HG03060 (cell line): ENCODE measurements at regions not wholly inside any gene's neighbourhood (a gene's known extent, or its start where the extent isn't known, plus 50 kb on each side); places are given as distances from the start of the nearest gene placed in this dataset.
"Not testable (repeated sequence)": the region's sequence is repeated elsewhere in the genome, so short reads cannot be mapped to it uniquely, and the experiment has no call there.

Experiments
- ATAC-seq: cut with Tn5 transposase; IDR thresholded peaks from one replicate; pipeline ENCODE4 v1.9.1; 2021; ENCODE audit warnings: low read depth, moderate number of reproducible peaks; ENCODE audit not compliant: unreplicated experiment

DNA sequence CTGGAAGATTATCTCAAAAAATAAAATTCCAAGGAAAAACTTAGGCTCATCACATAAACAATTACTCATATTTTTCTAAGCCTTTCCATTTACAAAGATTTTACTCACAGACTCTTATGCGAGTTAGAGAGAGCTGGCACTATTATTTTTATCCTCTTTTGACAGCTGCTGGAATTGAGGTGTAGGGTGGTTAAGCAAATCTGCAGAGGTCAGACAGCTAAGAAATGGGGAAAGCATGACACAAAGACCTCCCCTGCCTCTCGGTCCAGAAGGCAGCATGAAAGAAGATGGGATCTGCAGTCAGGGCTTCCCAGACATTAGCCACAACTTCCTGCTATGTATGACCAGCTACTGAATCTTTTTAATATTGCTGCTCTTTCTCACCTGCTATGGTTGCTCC, 89.9 kb upstream of the CPEB2 start:
- no peak for ATAC-seq

DNA sequence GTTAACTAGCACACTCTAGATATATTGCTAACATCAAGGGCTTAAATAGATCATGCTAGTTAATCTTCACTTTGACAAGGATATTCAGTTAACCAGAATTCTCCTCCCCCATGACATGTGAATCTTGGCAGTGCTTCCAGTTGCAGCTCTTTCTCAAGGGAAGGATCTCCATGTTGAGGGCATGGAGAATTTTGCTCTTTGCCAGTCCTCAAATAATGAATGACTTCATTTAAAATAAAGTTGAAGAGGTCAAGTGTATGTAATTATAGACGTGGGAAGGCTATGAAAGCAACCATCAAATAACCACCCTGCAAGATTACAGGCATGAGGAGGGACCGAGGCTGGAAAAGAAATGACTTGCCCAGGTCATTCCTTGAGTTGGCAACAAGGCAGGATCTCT, 87.3 kb upstream of the CPEB2 start:
- no peak for ATAC-seq

DNA sequence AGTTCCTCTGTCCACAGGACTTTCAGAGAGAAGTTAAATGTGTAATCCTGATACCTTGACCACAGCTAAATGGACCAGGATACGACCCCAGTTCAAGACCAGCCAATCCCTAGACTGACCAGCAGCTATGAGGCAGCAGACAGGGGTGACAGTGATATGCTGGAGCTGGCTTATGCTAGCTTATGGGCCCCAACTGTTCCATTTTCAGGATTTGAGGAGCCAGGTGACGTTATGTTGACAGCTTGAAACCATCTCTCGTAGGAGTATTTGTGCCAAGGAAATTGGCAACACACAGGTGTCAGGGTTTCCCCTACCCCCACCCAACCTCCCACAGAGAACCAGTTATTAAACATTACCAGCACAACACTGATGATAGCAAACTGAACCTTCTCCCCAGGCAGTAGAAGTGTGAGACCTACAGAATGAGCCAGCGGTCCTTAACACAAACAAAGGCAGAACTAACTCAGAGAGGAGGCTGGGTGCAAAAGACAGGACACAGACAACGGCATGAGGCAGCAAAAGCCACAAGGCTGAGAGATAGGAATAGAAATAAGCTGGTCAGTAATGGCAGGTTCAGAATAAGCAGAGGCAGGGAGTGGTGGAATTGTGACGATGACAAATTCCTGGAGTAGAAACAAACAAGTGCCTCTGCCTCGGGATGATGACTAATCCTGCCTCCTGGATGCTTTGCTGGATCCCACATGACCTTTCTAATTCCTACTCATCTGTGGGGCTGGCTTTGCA, 85.6 kb upstream of the CPEB2 start:
- ATAC-seq = no peak

DNA sequence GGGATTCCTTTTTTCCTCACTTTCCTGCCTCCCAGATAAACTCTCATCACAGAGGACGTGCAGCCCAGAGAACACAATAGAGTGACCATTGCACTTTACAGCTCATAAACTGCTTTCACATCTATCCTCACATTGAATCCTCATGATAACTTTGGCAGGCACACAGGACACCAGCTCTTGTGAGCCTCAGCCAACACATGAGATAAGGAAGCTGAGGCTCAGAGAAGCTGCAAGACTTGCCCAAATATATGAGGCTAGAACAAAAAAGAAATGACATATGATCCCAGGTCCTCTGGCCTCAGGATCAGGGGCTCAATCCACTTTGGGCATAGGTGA, 85.0 kb upstream of the CPEB2 start:
- no peak for ATAC-seq

DNA sequence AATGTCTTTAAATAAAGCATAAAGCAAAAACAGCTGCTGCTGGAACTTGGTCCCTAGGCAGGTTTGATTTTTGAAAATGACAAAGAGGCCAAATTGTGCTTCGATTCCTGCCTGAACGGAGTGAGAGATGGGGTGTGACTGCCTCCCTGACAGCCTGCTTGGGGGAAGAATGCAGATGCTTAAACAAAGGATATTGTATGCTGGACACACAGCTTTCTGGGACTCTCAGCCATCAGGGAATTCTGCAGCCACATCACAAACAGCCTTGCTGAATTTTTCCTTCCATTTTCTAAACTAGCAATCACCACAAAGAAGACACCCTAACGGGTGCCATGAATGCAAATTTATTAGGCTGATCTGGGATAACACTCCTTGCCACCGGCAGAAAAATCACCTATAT, 83.9 kb upstream of the CPEB2 start:
- ATAC-seq = no peak

DNA sequence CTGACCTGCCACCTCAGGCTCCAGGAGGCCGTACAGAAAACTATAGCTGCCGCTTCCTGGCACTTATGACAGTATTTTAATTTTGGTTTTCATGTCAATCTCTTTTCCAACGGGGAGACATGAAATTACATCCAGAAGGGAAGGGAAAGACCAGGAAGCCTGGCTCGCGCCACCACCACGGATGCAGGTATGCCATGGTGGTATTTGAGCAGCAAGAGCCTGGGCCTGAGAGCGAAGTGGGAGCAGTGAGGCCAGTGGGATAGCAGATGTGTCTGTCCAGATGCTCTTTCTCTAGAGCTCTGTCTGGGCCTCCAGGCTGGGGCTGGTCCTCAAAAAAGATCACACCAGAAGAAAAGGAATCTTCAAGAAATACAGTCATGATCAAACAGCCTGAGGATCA, 82.5 kb upstream of the CPEB2 start:
- ATAC-seq = no peak

DNA sequence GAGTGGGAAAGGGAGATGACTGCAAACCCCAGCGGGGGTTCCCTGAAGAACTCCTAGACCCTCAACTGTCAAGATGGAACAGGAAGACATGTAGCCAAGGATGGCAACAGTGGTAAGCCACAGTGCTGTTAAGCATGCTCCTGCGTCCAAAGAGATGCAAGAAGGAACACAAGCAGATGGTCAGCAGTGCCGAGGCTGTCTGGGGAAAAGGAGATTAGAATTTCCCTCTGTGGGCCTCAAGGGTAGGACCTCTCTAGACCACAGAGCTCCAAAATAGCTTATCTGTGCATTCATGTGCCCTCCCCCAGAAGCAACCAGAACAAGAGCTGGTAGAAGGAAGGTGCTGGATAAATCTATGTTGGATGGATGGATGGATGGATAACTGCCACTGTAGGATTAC, 82.0 kb upstream of the CPEB2 start:
- ATAC-seq = no peak

DNA sequence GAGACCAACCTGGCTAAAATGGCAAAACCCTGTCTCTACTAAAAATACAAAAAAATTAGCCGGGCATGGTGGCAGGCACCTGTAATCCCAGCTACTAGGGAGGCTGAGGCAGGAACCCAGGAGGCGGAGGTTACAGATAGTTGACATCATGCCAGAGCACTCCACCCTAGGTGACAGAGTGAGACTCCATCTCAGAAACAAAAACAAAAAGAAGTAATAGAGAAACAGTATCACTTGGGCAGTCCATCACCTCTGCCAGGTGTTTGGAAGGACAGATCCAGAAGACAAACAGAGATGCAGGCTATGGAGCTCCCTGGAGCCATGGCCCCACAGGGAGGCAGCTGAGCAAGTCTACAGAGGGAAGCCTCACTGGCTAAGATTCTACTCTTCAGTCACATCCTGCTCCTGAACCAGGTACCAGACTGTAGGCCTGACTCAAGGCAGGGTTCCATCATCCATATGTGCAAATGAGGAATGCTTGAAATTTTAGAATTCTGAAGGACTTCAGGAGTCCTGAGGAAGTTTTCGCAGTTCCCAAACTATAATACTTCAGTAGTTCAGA, 81.4 kb upstream of the CPEB2 start:
- ATAC-seq = no peak

DNA sequence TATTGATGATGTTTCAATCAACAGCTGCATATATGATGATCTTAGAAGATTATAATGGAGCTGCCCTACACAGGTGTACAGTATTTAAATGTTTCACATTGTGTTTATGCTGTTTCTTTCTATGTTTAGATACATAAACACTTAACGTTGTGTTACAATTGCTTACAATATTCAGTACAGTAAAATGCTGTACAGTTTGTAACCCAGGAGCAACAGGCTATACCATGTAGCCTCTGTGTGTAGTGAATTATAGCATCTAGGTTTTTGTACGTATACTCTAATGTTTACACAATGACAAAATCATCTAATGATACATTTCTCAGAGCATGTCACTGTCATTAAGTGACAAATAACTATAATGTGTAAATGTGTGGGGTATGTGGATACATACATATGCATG, 80.5 kb upstream of the CPEB2 start:
- ATAC-seq = not testable (repeated sequence)

DNA sequence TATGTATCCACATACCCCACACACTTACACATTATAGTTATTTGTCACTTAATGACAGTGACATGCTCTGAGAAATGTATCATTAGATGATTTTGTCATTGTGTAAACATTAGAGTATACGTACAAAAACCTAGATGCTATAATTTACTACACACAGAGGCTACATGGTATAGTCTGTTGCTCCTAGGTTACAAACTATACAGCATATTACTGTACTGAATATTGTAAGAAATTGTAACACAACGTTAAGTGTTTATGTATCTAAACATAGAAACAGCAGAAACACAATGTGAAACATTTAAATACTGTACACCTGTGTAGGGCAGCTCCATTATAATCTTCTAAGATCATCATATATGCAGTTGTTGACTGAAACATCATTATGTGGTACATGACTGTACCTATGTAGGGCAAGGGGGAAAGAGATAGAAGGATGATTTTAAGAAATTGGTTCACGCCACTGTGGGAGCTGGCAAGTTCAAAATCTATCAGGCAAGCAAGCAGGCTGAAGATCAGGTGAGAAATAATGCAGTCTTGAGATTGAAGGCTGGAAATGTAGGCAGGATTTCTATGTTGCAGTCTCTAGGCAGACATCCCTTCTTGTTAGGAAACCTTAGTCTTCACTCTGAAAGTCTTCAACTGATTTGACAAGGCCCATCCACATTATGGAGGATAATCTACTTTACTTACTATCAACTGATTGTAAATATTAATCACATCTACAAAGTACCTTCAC, 78.0 kb upstream of the CPEB2 start:
- ATAC-seq = no peak

DNA sequence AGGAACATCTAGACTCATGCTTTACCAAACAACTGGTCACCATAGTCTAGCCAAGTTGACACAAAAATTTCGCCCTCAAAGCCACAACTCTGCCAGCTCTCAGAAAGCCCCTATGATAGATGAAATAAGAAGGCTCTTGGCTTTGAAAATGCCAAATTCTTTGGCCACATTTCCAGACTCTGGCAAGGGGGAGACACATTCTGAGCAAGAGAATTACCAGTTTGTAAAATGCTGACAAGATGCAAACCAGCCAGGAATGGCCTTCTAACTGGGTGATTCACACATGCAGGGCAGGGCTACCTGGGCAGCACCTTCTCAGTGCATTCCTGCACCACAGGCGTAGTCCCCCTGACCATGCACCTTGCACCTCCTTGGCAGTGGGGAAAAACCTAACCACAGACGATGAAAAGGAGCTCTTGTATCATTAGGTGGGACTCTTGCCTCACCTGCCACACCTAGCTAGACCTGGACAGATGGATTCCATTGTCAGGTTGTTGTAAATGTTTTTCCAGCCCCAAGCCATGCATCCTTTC, 77.4 kb upstream of the CPEB2 start:
- ATAC-seq = no peak

DNA sequence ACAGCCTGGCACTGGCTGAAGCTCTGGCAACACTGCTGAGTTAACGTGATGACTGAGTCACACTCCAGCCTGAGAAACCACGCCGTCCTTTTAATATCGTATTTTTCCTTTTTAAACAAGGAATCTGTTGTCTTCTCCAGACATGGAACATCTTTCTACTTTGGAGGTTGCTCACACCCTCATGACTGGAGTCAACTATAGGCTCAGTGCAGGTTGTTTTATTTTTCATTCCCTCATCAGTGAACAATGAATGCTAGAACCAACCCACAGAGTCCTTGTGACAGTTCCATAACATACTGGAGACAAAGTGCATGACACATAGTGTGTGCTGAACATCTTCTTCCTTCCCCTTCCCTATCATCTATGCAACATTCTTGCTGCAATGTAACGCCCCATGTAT, 76.8 kb upstream of the CPEB2 start:
- ATAC-seq = no peak

DNA sequence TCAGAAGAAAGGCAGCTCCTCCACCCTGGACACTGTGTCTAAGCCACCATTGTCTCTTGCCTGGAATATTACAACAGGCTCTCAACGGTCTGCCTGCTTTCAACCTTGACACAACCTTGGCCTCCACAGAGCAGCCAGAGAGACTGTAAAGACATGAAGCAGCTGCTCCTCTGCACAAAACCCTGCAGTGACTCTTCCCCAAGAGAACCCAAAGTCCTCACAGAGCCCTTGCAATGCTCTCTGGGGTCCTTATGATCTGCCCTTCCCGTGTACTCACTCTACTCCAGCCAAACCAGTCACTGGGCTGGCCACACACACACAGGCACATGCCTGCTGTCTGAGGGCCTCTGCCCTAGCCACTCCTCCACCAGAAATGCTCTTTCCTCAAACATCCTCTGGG, 75.9 kb upstream of the CPEB2 start:
- ATAC-seq = no peak

DNA sequence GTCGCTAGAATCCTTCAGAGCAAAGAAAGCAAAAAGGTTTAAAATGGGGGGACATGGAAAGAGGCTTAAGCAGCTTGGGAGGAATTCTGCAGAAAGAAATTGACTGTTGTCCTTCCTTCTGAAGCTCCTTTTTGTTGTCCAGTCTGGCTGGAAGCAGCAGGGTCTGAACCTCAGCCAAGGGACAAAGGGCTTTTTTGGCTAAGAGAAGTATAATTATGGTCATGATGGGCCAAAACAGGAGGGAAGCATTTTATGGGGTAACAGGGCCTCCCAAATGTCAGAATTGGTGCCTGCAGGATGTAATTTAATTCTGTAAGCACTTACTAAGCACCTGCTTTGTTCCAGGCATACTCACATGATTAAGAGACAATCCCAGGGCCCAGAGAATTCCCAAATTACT, 74.2 kb upstream of the CPEB2 start:
- ATAC-seq = no peak

DNA sequence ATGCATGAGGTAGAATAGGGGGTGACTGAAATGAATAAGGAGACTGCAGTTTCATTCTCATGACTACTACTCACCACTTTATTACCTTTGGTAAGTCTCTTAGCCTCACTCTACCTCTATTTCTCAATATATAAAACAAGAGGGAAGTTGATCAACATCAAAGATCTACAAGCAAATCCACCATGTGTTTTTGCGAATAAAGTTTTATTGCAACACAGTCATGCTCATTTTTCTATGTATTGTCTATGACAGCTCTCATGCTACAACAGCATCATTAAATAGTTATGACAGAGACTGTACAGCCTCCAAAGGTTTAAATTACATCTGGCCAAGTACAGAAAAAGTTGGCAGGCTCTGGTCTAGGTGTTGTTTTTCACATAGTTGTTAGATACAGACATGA, 72.6 kb upstream of the CPEB2 start:
- ATAC-seq = no peak

DNA sequence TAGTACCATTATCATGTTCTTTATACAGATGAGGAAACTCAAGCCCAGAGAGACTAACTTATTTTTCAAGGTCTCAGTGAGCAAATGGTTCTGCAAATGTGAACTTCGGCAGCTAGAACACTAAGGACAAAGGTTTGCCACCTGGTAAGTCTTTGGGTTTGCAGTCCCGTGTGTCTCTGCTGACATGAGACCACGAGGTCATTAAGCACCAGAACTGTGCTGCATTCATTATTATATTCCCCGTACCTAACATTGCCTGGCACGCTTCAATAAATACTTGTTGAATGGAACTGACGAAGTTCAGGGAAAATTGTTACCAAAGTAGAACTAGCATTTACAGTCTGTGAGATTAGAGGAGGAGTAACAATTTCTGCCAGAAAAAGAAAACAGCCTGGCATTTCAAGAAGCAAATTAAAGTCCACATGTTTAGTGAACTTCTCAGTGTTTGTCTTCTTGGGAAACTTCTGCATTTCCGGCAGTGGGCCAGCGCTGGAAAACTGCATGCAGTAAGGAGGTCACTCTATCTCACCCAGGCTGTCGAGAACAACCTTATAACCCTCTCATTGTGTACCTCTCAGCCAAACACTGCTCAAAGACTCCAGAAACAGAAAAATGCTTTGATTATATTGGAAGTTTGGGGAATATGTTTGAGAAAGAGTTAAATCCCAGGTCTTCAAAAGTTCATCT, 67.4 kb upstream of the CPEB2 start:
- no peak for ATAC-seq

DNA sequence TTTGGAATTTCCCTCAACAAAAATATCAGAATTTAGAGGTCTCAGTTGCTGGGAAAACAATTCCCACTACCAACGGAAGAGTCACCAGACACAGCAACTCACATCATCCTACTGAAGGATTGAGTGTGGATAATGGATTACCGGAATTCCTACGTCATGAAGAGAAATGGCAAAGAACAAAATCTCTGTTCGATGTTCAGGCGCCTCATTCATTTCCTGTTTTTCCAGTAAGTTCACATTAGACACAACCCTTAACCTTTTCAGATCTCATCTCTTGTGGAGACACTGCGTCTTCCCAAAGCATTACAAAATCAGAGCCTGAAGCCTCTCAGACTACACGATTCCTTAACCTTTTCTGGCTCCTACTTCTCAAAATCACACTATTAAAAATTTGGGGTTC, 58.5 kb upstream of the CPEB2 start:
- ATAC-seq = no peak

DNA sequence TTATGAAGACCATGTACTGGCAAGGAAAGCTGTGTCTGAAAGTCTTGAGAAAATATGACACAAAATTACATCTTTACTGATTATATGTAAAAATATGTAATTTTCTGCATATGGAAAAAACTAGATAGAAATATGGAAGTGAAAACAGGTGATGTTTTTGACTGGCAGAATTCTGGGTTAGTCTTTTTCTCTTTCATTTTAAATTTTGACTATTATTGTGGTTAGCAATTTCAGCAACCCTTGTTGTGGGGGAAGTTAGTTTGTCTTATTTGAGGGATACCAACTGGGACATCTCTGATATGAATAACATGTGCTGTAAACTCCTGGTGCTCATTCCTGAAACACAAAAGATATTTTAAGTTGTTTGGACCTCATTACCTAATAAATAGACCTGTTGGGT, 49.9 kb upstream of the CPEB2 start:
- no peak for ATAC-seq
